ENCODE measurements at regions not wholly inside any gene's neighbourhood (a gene's known extent, or its start where the extent isn't known, plus 50 kb on each side); places are given as distances from the start of the nearest gene placed in this dataset.
"Not testable (repeated sequence)": the region's sequence is repeated elsewhere in the genome, so short reads cannot be mapped to it uniquely, and the experiment has no call there.

DNA sequence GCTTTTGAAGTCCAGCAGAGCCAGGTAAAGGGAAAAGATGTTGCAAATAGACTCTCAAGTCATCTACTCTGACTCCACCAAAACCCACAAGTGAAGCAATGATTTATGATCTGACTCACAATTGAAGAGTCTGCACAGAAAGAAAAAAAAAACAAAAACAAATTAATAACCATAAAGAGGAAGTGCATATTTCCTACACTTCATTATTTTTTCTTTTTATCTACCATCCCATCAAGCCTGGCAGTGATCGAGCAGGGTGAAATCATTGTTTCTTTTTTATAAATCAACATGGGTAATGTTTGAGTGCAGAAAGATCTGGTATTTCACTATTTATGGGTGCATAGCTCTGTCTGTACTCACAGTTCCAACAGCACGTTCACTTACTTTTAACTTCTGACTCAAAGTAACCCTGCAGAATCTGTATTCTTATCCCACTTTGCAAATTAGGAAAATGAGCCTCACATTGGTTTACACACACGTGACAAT lies 829.0 kb downstream of the TNS3 start:
- 0 out of 2 replicates have a peak, but pooled peaks cover 2% of the 10 kb centered on the region for H3K9me3 ChIP-seq (ENCODE audit: insufficient read depth, low read depth, low read length)
- no peak overlapping the region for H2AFZ ChIP-seq (ENCODE audit: low read length)
- no peak overlapping the region for H3K9ac ChIP-seq (ENCODE audit: low read depth, low read length, poor library complexity, severe bottlenecking)
- no peaks in the 10 kb centered on the region for H3K9me2 ChIP-seq (replicated peaks; ENCODE audit: low read depth, low read length)
- H3K4me1 ChIP-seq (ENCODE audit: insufficient read depth, low read length, poor library complexity, severe bottlenecking): no peaks in the 10 kb centered on the region
- H3F3A ChIP-seq (ENCODE audit: low read depth): no peaks in the 10 kb centered on the region
- no peaks in the 10 kb centered on the region for H4K20me1 ChIP-seq (ENCODE audit: insufficient read depth, low read length, poor library complexity, severe bottlenecking)
- TF ChIP-seq EZH2phosphoT487 (IDR thresholded peaks at IDR 0.05; ENCODE audit: borderline replicate concordance): no peak
- TF ChIP-seq, protein P1, sequence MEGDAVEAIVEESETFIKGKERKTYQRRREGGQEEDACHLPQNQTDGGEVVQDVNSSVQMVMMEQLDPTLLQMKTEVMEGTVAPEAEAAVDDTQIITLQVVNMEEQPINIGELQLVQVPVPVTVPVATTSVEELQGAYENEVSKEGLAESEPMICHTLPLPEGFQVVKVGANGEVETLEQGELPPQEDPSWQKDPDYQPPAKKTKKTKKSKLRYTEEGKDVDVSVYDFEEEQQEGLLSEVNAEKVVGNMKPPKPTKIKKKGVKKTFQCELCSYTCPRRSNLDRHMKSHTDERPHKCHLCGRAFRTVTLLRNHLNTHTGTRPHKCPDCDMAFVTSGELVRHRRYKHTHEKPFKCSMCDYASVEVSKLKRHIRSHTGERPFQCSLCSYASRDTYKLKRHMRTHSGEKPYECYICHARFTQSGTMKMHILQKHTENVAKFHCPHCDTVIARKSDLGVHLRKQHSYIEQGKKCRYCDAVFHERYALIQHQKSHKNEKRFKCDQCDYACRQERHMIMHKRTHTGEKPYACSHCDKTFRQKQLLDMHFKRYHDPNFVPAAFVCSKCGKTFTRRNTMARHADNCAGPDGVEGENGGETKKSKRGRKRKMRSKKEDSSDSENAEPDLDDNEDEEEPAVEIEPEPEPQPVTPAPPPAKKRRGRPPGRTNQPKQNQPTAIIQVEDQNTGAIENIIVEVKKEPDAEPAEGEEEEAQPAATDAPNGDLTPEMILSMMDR (conservative IDR thresholded peaks at IDR 0.05; ENCODE audit: low read length): no peak
- H3K79me2 ChIP-seq (ENCODE audit: insufficient read depth, low read length): no peaks in the 10 kb centered on the region
- H3K4me2 ChIP-seq (ENCODE audit: low read depth, low read length, poor library complexity, severe bottlenecking): no peak overlapping the region
- no peaks in the 10 kb centered on the region for H3K27me3 ChIP-seq (ENCODE audit: insufficient read depth, low read length, poor library complexity, severe bottlenecking)
- H3K4me3 ChIP-seq (ENCODE audit: low read length, poor library complexity, severe bottlenecking): no peak overlapping the region
- no peaks in the 10 kb centered on the region for H3K36me3 ChIP-seq (ENCODE audit: insufficient read depth, low read length)

DNA sequence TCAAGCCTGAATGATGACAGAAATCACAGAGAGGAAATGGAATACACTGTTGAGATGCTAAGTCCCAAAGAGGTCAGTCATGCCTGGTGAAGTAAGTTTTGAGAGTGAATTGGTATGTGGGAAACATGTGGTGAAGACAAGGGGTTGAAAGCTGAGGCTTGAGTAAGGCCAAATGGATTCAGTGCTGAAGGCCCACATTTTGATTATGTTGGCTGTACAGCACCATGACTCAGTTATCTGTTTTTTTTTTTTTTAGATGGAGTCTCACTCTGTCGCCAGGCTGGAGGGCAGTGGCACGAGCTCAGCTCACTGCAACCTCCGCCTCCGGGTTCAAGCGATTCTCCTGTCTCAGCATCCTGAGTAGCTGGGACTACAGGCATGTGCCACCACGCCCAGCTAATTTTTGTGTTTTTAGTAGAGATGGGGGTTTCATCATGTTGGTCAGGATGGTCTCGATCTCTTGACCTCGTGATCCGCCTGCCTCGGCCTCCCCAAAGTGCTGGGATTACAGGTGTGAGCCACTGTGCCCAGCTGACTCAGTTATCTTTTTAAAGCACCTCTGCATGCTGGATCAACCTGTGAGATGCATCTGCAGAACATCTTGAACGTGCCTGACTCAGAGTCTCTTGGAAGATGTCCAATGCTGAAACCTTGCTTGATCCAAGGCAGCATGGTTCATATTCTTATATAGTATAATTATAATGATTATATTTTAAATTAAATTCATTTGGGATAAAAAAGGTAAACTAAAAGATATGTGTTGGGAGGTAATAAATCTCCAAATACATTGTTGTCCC lies 829.8 kb downstream of the TNS3 start:
- H2AFZ ChIP-seq (ENCODE audit: low read length); H3K9ac ChIP-seq (ENCODE audit: low read depth, low read length, poor library complexity, severe bottlenecking); H3K27me3 ChIP-seq (ENCODE audit: insufficient read depth, low read length, poor library complexity, severe bottlenecking); H3K4me1 ChIP-seq (ENCODE audit: insufficient read depth, low read length, poor library complexity, severe bottlenecking); H3K9me2 ChIP-seq (replicated peaks; ENCODE audit: low read depth, low read length); H3K79me2 ChIP-seq (ENCODE audit: insufficient read depth, low read length); H4K20me1 ChIP-seq (ENCODE audit: insufficient read depth, low read length, poor library complexity, severe bottlenecking); H3F3A ChIP-seq (ENCODE audit: low read depth); H3K4me2 ChIP-seq (ENCODE audit: low read depth, low read length, poor library complexity, severe bottlenecking); H3K36me3 ChIP-seq (ENCODE audit: insufficient read depth, low read length); H3K9me3 ChIP-seq (ENCODE audit: insufficient read depth, low read depth, low read length); H3K4me3 ChIP-seq (ENCODE audit: low read length, poor library complexity, severe bottlenecking): not testable (repeated sequence)

DNA sequence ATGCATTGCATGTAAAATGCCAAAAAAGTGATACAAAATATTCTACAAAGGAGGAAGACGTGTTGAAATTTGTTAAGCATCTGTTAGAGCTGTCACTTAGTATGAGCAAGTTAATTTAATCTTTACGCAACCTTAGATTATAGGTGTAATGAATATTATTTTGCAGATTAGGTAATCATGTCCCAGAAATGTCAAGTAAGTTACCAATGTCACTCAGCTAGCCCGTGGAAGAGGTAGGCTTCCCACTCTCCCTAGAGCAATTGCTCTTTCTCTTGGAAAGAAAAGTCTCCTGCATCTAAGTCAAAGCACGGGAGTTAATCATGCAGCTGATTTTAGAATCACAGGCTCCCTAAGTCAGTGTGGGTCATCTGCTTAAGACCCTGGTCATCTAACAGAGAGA lies 830.4 kb upstream of the IGFBP3 start:
- TF ChIP-seq, protein P1 (conservative IDR thresholded peaks at IDR 0.05; ENCODE audit: low read length): no peak
- no peak for TF ChIP-seq EZH2phosphoT487 (IDR thresholded peaks at IDR 0.05; ENCODE audit: borderline replicate concordance)
- H3K4me2 ChIP-seq (ENCODE audit: low read depth, low read length, poor library complexity, severe bottlenecking): no peak overlapping the region
- H3F3A ChIP-seq (ENCODE audit: low read depth): no peaks in the 10 kb centered on the region
- H3K36me3 ChIP-seq (ENCODE audit: insufficient read depth, low read length): no peaks in the 10 kb centered on the region
- H4K20me1 ChIP-seq (ENCODE audit: insufficient read depth, low read length, poor library complexity, severe bottlenecking): no peaks in the 10 kb centered on the region
- no peaks in the 10 kb centered on the region for H3K9me2 ChIP-seq (replicated peaks; ENCODE audit: low read depth, low read length)
- H3K9me3 ChIP-seq (ENCODE audit: insufficient read depth, low read depth, low read length): 0 out of 2 replicates have a peak, but pooled peaks cover 5% of the 10 kb centered on the region
- H3K27me3 ChIP-seq (ENCODE audit: insufficient read depth, low read length, poor library complexity, severe bottlenecking): no peaks in the 10 kb centered on the region
- H3K4me3 ChIP-seq (ENCODE audit: low read length, poor library complexity, severe bottlenecking): no peak overlapping the region
- H3K9ac ChIP-seq (ENCODE audit: low read depth, low read length, poor library complexity, severe bottlenecking): no peak overlapping the region
- H3K4me1 ChIP-seq (ENCODE audit: insufficient read depth, low read length, poor library complexity, severe bottlenecking): no peaks in the 10 kb centered on the region
- no peak overlapping the region for H2AFZ ChIP-seq (ENCODE audit: low read length)
- H3K79me2 ChIP-seq (ENCODE audit: insufficient read depth, low read length): no peaks in the 10 kb centered on the region
